ENCODE measurements at regions not wholly inside any gene's neighbourhood (a gene's known extent, or its start where the extent isn't known, plus 50 kb on each side); places are given as distances from the start of the nearest gene placed in this dataset.
"Not testable (repeated sequence)": the region's sequence is repeated elsewhere in the genome, so short reads cannot be mapped to it uniquely, and the experiment has no call there.

GRCh38 chr3:185995352-185995751 is 57.5 kb upstream of the TRA2B start:
- DNase-seq, result no peak

GRCh38 chr3:185992831-185993374 is 55.1 kb upstream of the TRA2B start:
- DNase-seq, result peak; percentile 41

GRCh38 chr3:185990995-185991394 is 53.2 kb upstream of the TRA2B start:
- not testable (repeated sequence) for DNase-seq

- no peak for DNase-seq
These were observed 51.7 kb upstream of the TRA2B start for GRCh38 chr3:185989511-185989910.

- no peak for DNase-seq
These were observed 51.0 kb upstream of the TRA2B start for GRCh38 chr3:185988816-185989175.

- DNase-seq, result no peak
These were observed 50.4 kb upstream of the TRA2B start for GRCh38 chr3:185988080-185988815.

Measured in left hindlimb (tissue), 1 donor.